ENCODE measurements at regions not wholly inside any gene's neighbourhood (a gene's known extent, or its start where the extent isn't known, plus 50 kb on each side); places are given as distances from the start of the nearest gene placed in this dataset.

- DNase-seq = no peak
- Histone ChIP-seq H3K9me3 (ENCODE audit: control insufficient read depth, low read depth, low read length) (no peaks in the 10 kb centered on the region), H3K4me2 (ENCODE audit: insufficient read depth, insufficient read length, low read length) (no peak overlapping the region), H3K14ac (ENCODE audit: insufficient read depth, low read length) (no peak overlapping the region), H3K79me1 (ENCODE audit: insufficient read depth, low read depth, low read length, poor library complexity, severe bottlenecking) (no peaks in the 10 kb centered on the region), H2BK15ac (ENCODE audit: low read depth, low read length) (no peak overlapping the region), H2BK20ac (ENCODE audit: low read depth, low read length, poor library complexity, severe bottlenecking) (no peak overlapping the region), H2BK120ac (ENCODE audit: low read depth, low read length, poor library complexity, severe bottlenecking) (no peak overlapping the region), H4K5ac (ENCODE audit: insufficient read length, low read depth, low read length) (no peak overlapping the region), H3K56ac (ENCODE audit: insufficient read length, low read depth, low read length) (no peak overlapping the region), H3K4me1 (ENCODE audit: insufficient read depth, low read length) (no peaks in the 10 kb centered on the region), H3K27me3 (ENCODE audit: insufficient read depth, low read length) (no peaks in the 10 kb centered on the region), H3T11ph (ENCODE audit: low read length) (no peak overlapping the region), H3K18ac (ENCODE audit: insufficient read length, low read depth, low read length) (no peak overlapping the region), H2AK5ac (ENCODE audit: insufficient read length, low read length) (no peak overlapping the region), H3K27ac (ENCODE audit: insufficient read length, low read depth, low read length) (no peak overlapping the region), H2BK12ac (ENCODE audit: insufficient read length, low read depth, low read length) (no peak overlapping the region), H4K8ac (replicated peaks; ENCODE audit: insufficient read length, low read depth, low read length) (no peak overlapping the region), H3K23ac (ENCODE audit: insufficient read length, low read depth, low read length) (no peak overlapping the region), H2BK5ac (ENCODE audit: insufficient read length, low read length) (no peak overlapping the region), H3K4ac (ENCODE audit: low read depth, low read length) (no peak overlapping the region), H3K79me2 (ENCODE audit: insufficient read depth, low read length) (no peaks in the 10 kb centered on the region), H2AFZ (ENCODE audit: low read length) (no peak overlapping the region), H4K91ac (ENCODE audit: insufficient read length, low read depth, low read length) (no peak overlapping the region), H3K9ac (ENCODE audit: extremely low read depth, insufficient read length, low read length) (no peak overlapping the region), H4K20me1 (ENCODE audit: control insufficient read depth, insufficient read depth, insufficient read length) (no peaks in the 10 kb centered on the region), H3K23me2 (ENCODE audit: insufficient read length, low read depth, low read length, poor library complexity, severe bottlenecking) (no peaks in the 10 kb centered on the region)
- Mint-ChIP-seq H3K4me3 (no peak overlapping the region), H3K36me3 (ENCODE audit: insufficient read depth in 1 of 3, low read depth in 3 of 3) (no peaks in the 10 kb centered on the region), H3K9me3 (no peaks in the 10 kb centered on the region), H3K27me3 (ENCODE audit: low read depth) (peaks cover 2% of the 10 kb centered on the region; the same call in 1 of the 2 replicates), H3K27ac (no peak overlapping the region; a peak in 1 of 7 replicates), H3K4me1 (peaks cover 17 to 20% of the 10 kb centered on the region in 2 experiments)
- TF ChIP-seq CTCF (conservative IDR thresholded peaks at IDR 0.05) = no peak
- WGBS (ENCODE audit: extremely low coverage, insufficient read length, low lambda C conversion rate) = no CpG with 5 or more reads among the region's 4 CpGs
Observed at GRCh38 chr6:90925726-90926125, 338.9 kb upstream of the MAP3K7 start.

Data from H9 (cell line).